OCI-LY1 (cell line): ENCODE measurements at regions not wholly inside any gene's neighbourhood (a gene's known extent, or its start where the extent isn't known, plus 50 kb on each side); places are given as distances from the start of the nearest gene placed in this dataset.

Experiments used
- CTCF ChIP-seq: fragments of 200-600 bp; sonication (generic), shearing (Covaris generic); IDR thresholded peaks from 2 replicates; pipeline ENCODE4 v1.5.1; 2017; ENCODE audit warnings: mild to moderate bottlenecking, antibody characterized with exemption, low read length, moderate library complexity, mixed read lengths
- EZH2 ChIP-seq: fragments of 200-600 bp; sonication (generic), shearing (Covaris generic); IDR thresholded peaks from 2 replicates; pipeline ENCODE4 v1.8.0; 2017; ENCODE audit warnings: borderline replicate concordance, mixed run types, mild to moderate bottlenecking, antibody characterized with exemption, low read length, moderate library complexity, mixed read lengths

- TF ChIP-seq EZH2 (no peak), CTCF (peak; percentile 20; the same call in 1 of the 2 replicates)
Measured at GRCh38 chr3:72079369-72079872, 294.5 kb upstream of the PROK2 start.
